ENCODE measurements at regions not wholly inside any gene's neighbourhood (a gene's known extent, or its start where the extent isn't known, plus 50 kb on each side); places are given as distances from the start of the nearest gene placed in this dataset.

DNA sequence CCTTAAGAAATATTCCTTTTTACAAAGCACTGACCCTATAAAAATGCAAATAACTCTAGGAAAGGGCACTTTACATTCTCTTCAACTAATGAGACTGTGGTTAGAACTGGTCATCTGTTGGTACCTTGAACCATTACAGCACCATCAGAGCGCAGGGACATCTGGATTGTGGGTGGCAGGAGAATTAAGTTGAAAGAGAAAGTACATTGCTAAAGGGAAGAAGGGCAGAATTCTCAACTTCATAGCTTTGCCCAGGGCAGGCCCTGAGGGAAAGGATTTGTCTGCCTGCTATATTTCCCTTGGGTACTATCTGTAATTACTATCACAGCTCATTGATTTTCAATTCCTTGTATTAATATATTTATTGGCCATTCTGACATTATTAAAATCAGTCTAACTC is 196.8 kb downstream of the KLF12 start:
- CTCF ChIA-PET: interaction anchor here (1.1 to 2.1 kb wide), 3 partner anchors 9 to 148 kb away, joined by 3 to 8 read pairs (median 3); no protein-coding TSS in a partner anchor
- Mint-ChIP-seq H3K4me1 (peaks cover 65% of the 10 kb centered on the region), H3K9me3 (ENCODE audit: low read depth) (no peaks in the 10 kb centered on the region), H3K27ac (no peak overlapping the region), H3K27me3 (no peaks in the 10 kb centered on the region), H3K36me3 (ENCODE audit: low read depth) (peaks cover 23% of the 10 kb centered on the region), H3K4me3 (no peak overlapping the region)
- no peak for ATAC-seq
- no peak for DNase-seq
- intact Hi-C loops (cut with DNase I, micrococcal nuclease): no loop called here
- POLR2A ChIA-PET: no interaction called here

DNA sequence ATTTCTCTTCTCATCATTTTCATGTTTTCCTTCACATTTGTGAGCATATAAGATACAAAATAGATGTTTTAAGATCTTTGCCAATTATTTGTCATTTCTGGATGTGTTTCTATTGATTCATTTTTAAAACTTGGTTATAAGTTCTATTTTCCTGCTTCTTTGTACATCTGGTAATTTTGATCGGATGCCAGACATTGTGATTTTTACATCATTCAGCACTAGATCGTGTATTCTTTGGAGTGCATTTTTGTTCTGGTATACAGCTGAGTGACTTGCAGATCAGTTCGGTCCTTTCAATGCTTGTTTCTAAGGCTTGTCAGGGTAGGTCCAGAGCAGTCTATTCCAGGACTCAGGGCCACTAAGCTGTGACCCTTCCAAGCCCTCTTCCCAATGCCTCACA is 198.2 kb downstream of the KLF12 start:
- DNase-seq (no peak), ATAC-seq (no peak)
- no peaks in the 10 kb centered on the region for H3K27me3 Mint-ChIP-seq
- peaks cover 62% of the 10 kb centered on the region for H3K4me1 Mint-ChIP-seq
- CTCF ChIA-PET: interaction anchor here (0.6 kb wide), 1 partner anchor 104 kb away, joined by 3 read pairs; no protein-coding TSS in a partner anchor
- no peaks in the 10 kb centered on the region for H3K9me3 Mint-ChIP-seq (ENCODE audit: low read depth)
- H3K4me3 Mint-ChIP-seq: no peak overlapping the region
- H3K36me3 Mint-ChIP-seq (ENCODE audit: low read depth): peaks cover 15% of the 10 kb centered on the region
- POLR2A ChIA-PET: interaction anchor here (0.7 kb wide), 1 partner anchor 89 kb away, joined by 6 read pairs; no protein-coding TSS in a partner anchor
- intact Hi-C loops (cut with DNase I, micrococcal nuclease): no loop called here
- no peak overlapping the region for H3K27ac Mint-ChIP-seq

DNA sequence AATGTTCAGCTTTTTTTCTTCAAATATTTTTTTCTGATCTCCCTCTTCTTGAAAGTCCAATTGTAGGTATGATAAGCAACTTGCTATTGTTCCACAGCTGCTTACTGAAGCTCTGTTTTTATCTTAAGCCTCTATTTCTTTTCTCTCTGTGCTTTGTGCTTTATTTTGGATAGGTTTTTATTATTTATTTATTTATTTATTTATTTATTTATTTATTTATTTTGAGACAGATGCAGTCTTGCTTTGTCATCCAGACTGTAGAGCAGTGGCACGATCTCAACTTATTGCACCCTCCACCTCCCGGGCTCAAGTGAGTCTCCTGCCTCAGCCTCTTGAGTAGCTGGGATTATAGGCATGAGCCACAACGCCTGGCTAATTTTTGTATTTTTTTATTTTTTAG is 199.4 kb downstream of the KLF12 start:
- ATAC-seq (no peak), DNase-seq (no peak)
- ChIA-PET CTCF (no interaction called here), POLR2A (no interaction called here)
- intact Hi-C loops (cut with DNase I, micrococcal nuclease): loop anchor here (1.0 to 5.0 kb wide), 3 partner anchors 9 to 217 kb away; no protein-coding TSS in a partner anchor
- Mint-ChIP-seq H3K4me1 (peaks cover 54% of the 10 kb centered on the region), H3K4me3 (no peak overlapping the region), H3K36me3 (ENCODE audit: low read depth) (peaks cover 16% of the 10 kb centered on the region), H3K27me3 (no peaks in the 10 kb centered on the region), H3K27ac (no peak overlapping the region), H3K9me3 (ENCODE audit: low read depth) (no peaks in the 10 kb centered on the region)

DNA sequence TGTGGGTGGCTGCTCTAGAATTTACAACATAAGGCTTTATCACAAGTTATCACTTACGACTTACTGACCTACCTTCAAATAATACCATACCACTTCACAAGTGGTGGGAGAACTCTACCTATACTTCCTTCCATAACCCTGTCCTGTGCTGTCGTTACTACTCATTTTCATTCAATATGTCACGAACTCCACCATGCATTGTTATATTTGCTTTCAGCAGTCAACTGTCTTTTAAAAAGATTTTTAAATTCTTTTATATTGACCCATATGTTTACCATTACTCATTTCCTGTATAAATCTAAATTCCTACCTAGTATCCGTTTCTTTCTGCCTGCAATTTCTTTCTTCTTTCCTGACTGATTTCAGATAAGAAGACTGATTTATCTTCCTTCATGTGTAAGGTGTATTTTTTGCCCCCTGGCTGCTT is 200.0 kb downstream of the KLF12 start:
- H3K9me3 Mint-ChIP-seq (ENCODE audit: low read depth): no peaks in the 10 kb centered on the region
- intact Hi-C loops (cut with DNase I, micrococcal nuclease): loop anchor here (1.0 to 5.0 kb wide), 3 partner anchors 9 to 217 kb away; no protein-coding TSS in a partner anchor
- no peak overlapping the region for H3K4me3 Mint-ChIP-seq
- no peaks in the 10 kb centered on the region for H3K27me3 Mint-ChIP-seq
- no peak for DNase-seq
- peaks cover 54% of the 10 kb centered on the region for H3K4me1 Mint-ChIP-seq
- CTCF ChIA-PET: no interaction called here
- peak; percentile 14 for ATAC-seq
- H3K27ac Mint-ChIP-seq: no peak overlapping the region
- POLR2A ChIA-PET: no interaction called here
- peaks cover 21% of the 10 kb centered on the region for H3K36me3 Mint-ChIP-seq (ENCODE audit: low read depth)

DNA sequence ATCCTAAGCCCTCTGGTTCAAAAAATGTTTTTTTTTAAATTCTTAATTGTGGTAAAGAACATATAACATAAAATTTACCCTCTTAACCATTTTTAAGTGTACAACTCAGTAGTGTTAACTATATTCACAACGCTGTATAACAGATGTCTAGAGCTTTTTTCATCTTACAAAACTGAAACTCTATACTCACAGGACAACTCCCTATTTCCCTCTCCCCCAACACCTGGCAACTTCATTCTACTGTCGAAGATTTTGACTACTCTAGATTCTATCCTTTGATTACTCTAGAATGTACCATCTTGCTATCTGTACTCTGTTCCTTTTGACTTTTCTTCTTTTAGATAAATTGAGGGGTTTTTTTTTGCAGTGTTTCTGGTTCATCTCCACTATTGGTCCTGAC is 200.4 kb downstream of the KLF12 start:
- Mint-ChIP-seq H3K27ac (no peak overlapping the region), H3K4me1 (peaks cover 55% of the 10 kb centered on the region)

DNA sequence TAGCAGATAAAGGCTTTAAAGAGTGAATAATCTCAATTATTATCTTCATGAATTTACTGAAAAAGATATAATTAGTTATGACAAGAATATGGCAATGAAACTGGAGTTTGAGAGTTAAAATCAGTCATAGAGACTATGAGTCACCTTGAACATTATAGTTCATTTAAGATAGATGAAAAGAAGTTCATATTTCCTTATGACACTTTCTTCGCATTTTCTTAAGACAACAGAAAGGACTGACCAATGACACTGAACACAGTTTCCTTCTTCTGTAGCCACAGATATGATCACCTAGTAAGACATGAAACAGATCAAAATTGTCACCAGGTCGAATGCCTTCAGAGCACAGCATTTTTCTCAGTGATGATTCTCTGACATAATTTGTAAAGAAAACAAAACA is 202.1 kb downstream of the KLF12 start:
- no peak for DNase-seq
- no peaks in the 10 kb centered on the region for H3K27me3 Mint-ChIP-seq
- H3K27ac Mint-ChIP-seq: peak overlapping the region; percentile 32
- ChIA-PET POLR2A (no interaction called here), CTCF (interaction anchor here (1.2 kb wide), 1 partner anchor 14 kb away, joined by 3 read pairs; no protein-coding TSS in a partner anchor)
- intact Hi-C loops (cut with DNase I, micrococcal nuclease): loop anchor here (1.0 to 5.0 kb wide), 5 partner anchors 8 to 215 kb away; no protein-coding TSS in a partner anchor
- H3K4me3 Mint-ChIP-seq: no peak overlapping the region
- H3K4me1 Mint-ChIP-seq: peaks cover 53% of the 10 kb centered on the region
- no peaks in the 10 kb centered on the region for H3K9me3 Mint-ChIP-seq (ENCODE audit: low read depth)
- peak; percentile 90 for ATAC-seq
- H3K36me3 Mint-ChIP-seq (ENCODE audit: low read depth): peaks cover 26% of the 10 kb centered on the region

More for the DNA sequence above, 200.4 kb downstream of the KLF12 start:
- Mint-ChIP-seq H3K27me3 (no peaks in the 10 kb centered on the region), H3K9me3 (ENCODE audit: low read depth) (no peaks in the 10 kb centered on the region), H3K36me3 (ENCODE audit: low read depth) (peaks cover 26% of the 10 kb centered on the region), H3K4me3 (no peak overlapping the region)
- ATAC-seq (peak; percentile 12), DNase-seq (no peak)
- POLR2A ChIA-PET: interaction anchor here (0.8 kb wide), 1 partner anchor 203 kb away, joined by 6 read pairs; no protein-coding TSS in a partner anchor
- intact Hi-C loops (cut with DNase I, micrococcal nuclease): loop anchor here (1.0 to 5.0 kb wide), 4 partner anchors 10 to 216 kb away; no protein-coding TSS in a partner anchor
- CTCF ChIA-PET: no interaction called here

DNA sequence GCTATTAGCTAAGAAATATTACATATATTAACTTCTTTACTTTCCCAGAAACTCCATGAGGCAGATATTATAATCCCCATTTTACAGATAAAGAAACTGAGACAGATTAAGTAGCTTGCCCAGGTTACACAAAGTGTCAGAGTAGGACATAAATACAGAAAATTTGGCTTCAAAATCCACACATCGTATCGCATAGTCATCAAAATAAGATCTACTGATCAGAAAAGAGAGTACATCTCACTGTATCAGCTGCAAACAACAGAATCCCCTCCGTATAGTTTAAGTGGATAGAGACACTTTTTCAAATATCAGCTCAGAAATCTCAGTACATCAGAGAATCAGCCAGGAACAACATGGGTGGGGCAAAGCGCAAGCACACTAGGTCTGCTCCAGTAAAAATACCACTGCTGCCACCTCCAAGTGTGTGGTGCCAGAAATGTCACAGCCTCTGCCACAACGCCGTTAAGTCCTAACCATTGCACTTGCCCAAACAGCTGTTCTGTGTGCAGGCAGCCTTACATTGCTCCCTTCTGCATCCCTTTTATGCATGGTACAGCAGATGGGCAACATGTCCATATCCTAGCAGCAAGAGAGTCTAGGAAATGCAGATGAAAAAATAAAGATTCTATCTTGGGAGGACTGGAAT is 204.8 kb downstream of the KLF12 start:
- ATAC-seq (no peak), DNase-seq (no peak)
- Mint-ChIP-seq H3K27ac (no peak overlapping the region), H3K4me3 (no peak overlapping the region), H3K36me3 (ENCODE audit: low read depth) (peaks cover 27% of the 10 kb centered on the region), H3K4me1 (peaks cover 66% of the 10 kb centered on the region), H3K9me3 (ENCODE audit: low read depth) (no peaks in the 10 kb centered on the region), H3K27me3 (no peaks in the 10 kb centered on the region)
- intact Hi-C loops (cut with DNase I, micrococcal nuclease): no loop called here
- ChIA-PET POLR2A (no interaction called here), CTCF (interaction anchor here (1.6 kb wide), 1 partner anchor 8 kb away, joined by 8 read pairs; no protein-coding TSS in a partner anchor)

DNA sequence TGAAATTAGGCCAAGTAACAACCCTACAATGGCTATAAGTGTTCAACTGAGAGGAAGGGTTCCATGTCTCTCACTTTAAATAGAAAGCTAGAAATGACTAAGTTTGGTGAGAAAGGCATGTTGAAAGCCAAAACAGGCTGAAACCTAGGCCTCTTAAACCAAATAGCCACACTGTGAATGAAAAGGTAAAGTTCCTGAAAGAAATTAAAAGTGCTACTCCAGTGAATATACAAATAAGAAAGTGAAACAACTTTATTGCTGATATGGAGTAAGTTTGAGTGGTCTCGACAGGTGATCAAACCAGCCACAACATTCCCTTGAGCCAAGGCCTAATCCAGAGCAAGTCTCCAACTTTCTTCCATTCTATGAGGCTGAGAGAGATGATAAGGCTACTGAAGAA is 209.6 kb downstream of the KLF12 start:
- Mint-ChIP-seq H3K4me1 (peaks cover 76% of the 10 kb centered on the region), H3K4me3 (no peak overlapping the region), H3K27me3 (no peaks in the 10 kb centered on the region), H3K27ac (peak overlapping the region; percentile 86), H3K36me3 (ENCODE audit: low read depth) (peaks cover 20% of the 10 kb centered on the region), H3K9me3 (ENCODE audit: low read depth) (no peaks in the 10 kb centered on the region)
- ChIA-PET CTCF (interaction anchor here (1.0 to 1.4 kb wide), 2 partner anchors 74 to 178 kb away, joined by 3 read pairs; no protein-coding TSS in a partner anchor), POLR2A (no interaction called here)
- DNase-seq (no peak), ATAC-seq (peak; percentile 72)
- intact Hi-C loops (cut with DNase I, micrococcal nuclease): loop anchor here (1.0 to 5.0 kb wide), 5 partner anchors 8 to 363 kb away; partner anchors contain the start of gene KLF12 (in 1 of the 2)

DNA sequence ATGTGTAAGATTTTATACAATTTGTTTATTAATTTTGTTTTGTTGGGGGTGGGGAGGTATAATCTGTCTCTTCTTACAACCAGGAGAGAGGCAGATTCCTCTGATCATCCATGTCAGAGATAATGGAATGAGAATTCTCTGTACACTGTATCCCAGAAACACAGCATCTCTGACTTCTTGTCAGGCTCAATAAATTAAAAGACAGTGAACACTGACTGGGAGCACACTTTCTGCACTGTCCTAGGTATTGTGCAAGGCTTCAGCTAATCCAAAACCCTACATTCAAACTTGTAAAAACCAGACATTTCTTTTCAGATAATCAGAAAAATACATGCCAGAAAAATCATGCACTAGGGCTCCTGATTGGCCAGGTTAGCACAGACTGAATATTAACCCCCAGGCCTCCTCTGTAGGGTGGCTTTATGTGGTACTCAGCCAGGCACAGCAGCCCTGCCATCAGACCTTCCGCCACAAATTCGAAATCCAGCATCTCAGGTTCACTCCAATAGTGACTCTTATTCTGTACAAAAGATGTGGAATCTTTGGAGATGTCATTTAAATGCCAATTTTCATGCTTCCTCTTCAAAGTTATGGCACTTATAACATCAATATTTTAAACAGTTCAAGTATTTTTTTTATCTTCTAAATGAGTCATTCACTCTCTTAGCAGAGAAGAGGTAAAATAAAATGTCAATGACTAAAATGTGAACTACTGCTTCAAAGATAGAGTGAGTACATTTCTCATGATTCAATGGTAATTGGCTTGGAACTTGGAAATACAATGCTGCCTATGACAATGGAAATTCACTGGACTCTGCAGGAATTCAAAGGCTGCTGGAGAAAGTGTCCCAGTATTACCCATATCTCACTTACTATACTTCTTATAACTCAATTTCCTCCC is 211.5 kb downstream of the KLF12 start:
- no peaks in the 10 kb centered on the region for H3K27me3 Mint-ChIP-seq
- CTCF ChIA-PET: interaction anchor here (0.6 to 1.7 kb wide), 2 partner anchors 10 to 201 kb away, joined by 4 to 5 read pairs; no protein-coding TSS in a partner anchor
- no peak overlapping the region for H3K4me3 Mint-ChIP-seq
- intact Hi-C loops (cut with DNase I, micrococcal nuclease): loop anchor here (5.0 kb wide), 3 partner anchors 160 to 310 kb away; partner anchors contain the start of gene KLF12 (in 1 of the 2)
- H3K36me3 Mint-ChIP-seq (ENCODE audit: low read depth): peaks cover 11% of the 10 kb centered on the region
- H3K9me3 Mint-ChIP-seq (ENCODE audit: low read depth): no peaks in the 10 kb centered on the region
- POLR2A ChIA-PET: interaction anchor here (0.6 kb wide), 1 partner anchor 28 kb away, joined by 3 read pairs; no protein-coding TSS in a partner anchor
- peaks cover 82% of the 10 kb centered on the region for H3K4me1 Mint-ChIP-seq
- ATAC-seq (peak; percentile 81), DNase-seq (no peak)
- H3K27ac Mint-ChIP-seq: peak overlapping the region; percentile 42

DNA sequence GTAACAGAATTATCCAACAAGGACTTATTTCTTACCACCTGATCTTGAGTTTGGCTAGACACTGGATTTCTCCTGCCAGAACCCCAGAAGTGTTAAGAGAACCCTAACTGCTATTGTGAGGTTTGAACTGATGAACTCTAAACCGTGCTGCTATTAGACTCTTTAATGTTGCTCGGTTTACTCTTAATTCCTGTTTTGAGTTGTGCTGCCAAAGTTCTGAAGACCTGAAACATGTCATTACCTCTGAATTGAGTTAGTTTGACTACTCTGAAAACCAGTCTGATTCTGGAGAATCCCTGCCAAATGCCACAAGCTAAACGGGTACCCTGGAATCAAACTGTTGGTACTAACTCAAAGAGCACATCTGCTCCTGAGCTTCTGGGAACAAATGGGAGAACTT is 215.5 kb downstream of the KLF12 start:
- Mint-ChIP-seq H3K4me3 (no peak overlapping the region), H3K27me3 (no peaks in the 10 kb centered on the region), H3K4me1 (peaks cover 58% of the 10 kb centered on the region), H3K9me3 (ENCODE audit: low read depth) (no peaks in the 10 kb centered on the region), H3K36me3 (ENCODE audit: low read depth) (peaks cover 4% of the 10 kb centered on the region), H3K27ac (peak overlapping the region; percentile 35)
- ChIA-PET CTCF (no interaction called here), POLR2A (interaction anchor here (0.6 kb wide), 2 partner anchors 31 to 108 kb away, joined by 3 to 4 read pairs; no protein-coding TSS in a partner anchor)
- intact Hi-C loops (cut with DNase I, micrococcal nuclease): no loop called here
- ATAC-seq (peak; percentile 49), DNase-seq (no peak)
